Neural progenitor cell (in vitro differentiated cells): ENCODE measurements at regions not wholly inside any gene's neighbourhood (a gene's known extent, or its start where the extent isn't known, plus 50 kb on each side); places are given as distances from the start of the nearest gene placed in this dataset.
"Not testable (repeated sequence)": the region's sequence is repeated elsewhere in the genome, so short reads cannot be mapped to it uniquely, and the experiment has no call there.

ENCODE experiments used
- DNase-seq: peaks from one replicate; pipeline ENCODE4 v3.0.0-alpha.2; 2016; ENCODE audit warnings: low spot score
- H2AFZ ChIP-seq: fragments of 200-600 bp; sonication (generic); replicated peaks from 2 replicates; pipeline ENCODE4 v1.6.1; 2016; ENCODE audit warnings: antibody characterized with exemption
- H3F3A ChIP-seq: fragments of 200-600 bp; sonication (generic); 2 replicates; pipeline ENCODE4 v1.6.1; 2016; ENCODE audit warnings: antibody characterized with exemption, low read depth
- H3K27ac ChIP-seq: fragments of 200-600 bp; sonication (generic); 2 replicates; pipeline ENCODE4 v1.5.1; 2016; ENCODE audit warnings: mild to moderate bottlenecking
- H3K27me3 ChIP-seq: fragments of 200-600 bp; sonication (generic); 2 replicates; pipeline ENCODE4 v1.6.1; 2016; ENCODE audit warnings: mild to moderate bottlenecking, moderate library complexity
- H3K36me3 ChIP-seq: fragments of 200-600 bp; sonication (generic); 2 replicates; pipeline ENCODE4 v1.5.1; 2016
- H3K4me1 ChIP-seq: fragments of 200-600 bp; sonication (generic); 2 replicates; pipeline ENCODE4 v1.6.1; 2016; ENCODE audit warnings: mixed run types
- H3K4me2 ChIP-seq: fragments of 200-600 bp; sonication (generic); 2 replicates; pipeline ENCODE4 v1.6.1; 2016
- H3K4me3 ChIP-seq: fragments of 200-600 bp; sonication (generic); 2 replicates; pipeline ENCODE4 v1.5.1; 2016
- H3K79me2 ChIP-seq: fragments of 200-600 bp; sonication (generic); 2 replicates; pipeline ENCODE4 v1.6.1; 2016; ENCODE audit warnings: low read depth
- H3K9ac ChIP-seq: fragments of 200-600 bp; sonication (generic); 2 replicates; pipeline ENCODE4 v1.6.1; 2016
- H3K9me3 ChIP-seq: fragments of 200-600 bp; sonication (generic); 2 replicates; pipeline ENCODE4 v1.5.1; 2016; ENCODE audit warnings: low read depth
- H4K20me1 ChIP-seq: fragments of 200-600 bp; sonication (generic); 2 replicates; pipeline ENCODE4 v1.6.1; 2016; ENCODE audit warnings: low read depth
- H3K27ac Mint-ChIP-seq: 3 replicates; pipeline ENCODE4 v1.8.0; 2021; ENCODE audit warnings: mixed read lengths
- H3K27me3 Mint-ChIP-seq: 2 replicates; pipeline ENCODE4 v1.8.0; 2022; ENCODE audit warnings: low read depth, mild to moderate bottlenecking, inconsistent platforms, moderate library complexity, mixed read lengths; ENCODE audit not compliant: insufficient read depth
- H3K36me3 Mint-ChIP-seq: 3 replicates; pipeline ENCODE4 v1.8.0; 2021; ENCODE audit warnings: mixed read lengths
- H3K4me1 Mint-ChIP-seq: 3 replicates; pipeline ENCODE4 v1.8.0; 2021; ENCODE audit warnings: mixed read lengths
- H3K4me3 Mint-ChIP-seq: 3 replicates; pipeline ENCODE4 v1.8.0; 2021; ENCODE audit warnings: mild to moderate bottlenecking, moderate library complexity, mixed read lengths
- H3K9me3 Mint-ChIP-seq: 3 replicates; pipeline ENCODE4 v1.8.0; 2020; ENCODE audit warnings: mixed read lengths
- EZH2 ChIP-seq: fragments of 200-600 bp; sonication (generic); IDR thresholded peaks from 2 replicates; pipeline ENCODE4 v1.6.1; 2017; ENCODE audit warnings: antibody characterized with exemption, mild to moderate bottlenecking, moderate library complexity
- EZH2phosphoT487 ChIP-seq: fragments of 200-600 bp; sonication (generic); IDR thresholded peaks from 2 replicates; pipeline ENCODE4 v1.6.1; 2017; ENCODE audit warnings: antibody characterized with exemption
- TF ChIP-seq, protein P1 (sequence below): fragments of 200-600 bp; sonication (generic); IDR thresholded peaks from 2 replicates; pipeline ENCODE4 v1.5.1; 2017; ENCODE audit warnings: antibody characterized with exemption, mild to moderate bottlenecking

DNA sequence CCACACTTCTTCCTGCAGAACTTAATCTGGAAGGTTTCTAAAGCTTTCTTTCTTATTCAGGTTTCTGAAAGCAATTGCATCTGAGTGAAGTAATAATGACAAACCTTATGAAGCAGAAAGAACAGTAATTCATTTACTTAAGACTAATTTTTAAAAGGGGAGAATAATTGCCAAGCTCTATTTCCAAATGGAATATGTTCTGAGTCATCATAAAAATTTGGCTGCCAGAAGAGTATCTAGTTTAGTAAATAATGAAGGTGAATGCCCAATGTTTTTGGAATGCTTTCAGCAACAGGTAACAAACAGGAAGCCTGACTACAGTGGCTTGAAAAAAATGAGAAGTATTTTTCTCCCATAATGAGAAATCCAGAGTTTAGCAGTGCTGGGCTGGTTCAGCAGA, 227.3 kb upstream of the TET2 start:
- no peaks in the 10 kb centered on the region for H3K36me3 ChIP-seq
- no peaks in the 10 kb centered on the region for H3K27me3 Mint-ChIP-seq
- H4K20me1 ChIP-seq: no peaks in the 10 kb centered on the region
- H3K9me3 ChIP-seq: no peaks in the 10 kb centered on the region
- no peaks in the 10 kb centered on the region for H3K79me2 ChIP-seq
- no peaks in the 10 kb centered on the region for H3F3A ChIP-seq
- DNase-seq: no peak
- no peak overlapping the region for H3K9ac ChIP-seq
- no peak overlapping the region for H3K27ac Mint-ChIP-seq
- TF ChIP-seq EZH2 (no peak), EZH2phosphoT487 (no peak)
- TF ChIP-seq, protein P1, sequence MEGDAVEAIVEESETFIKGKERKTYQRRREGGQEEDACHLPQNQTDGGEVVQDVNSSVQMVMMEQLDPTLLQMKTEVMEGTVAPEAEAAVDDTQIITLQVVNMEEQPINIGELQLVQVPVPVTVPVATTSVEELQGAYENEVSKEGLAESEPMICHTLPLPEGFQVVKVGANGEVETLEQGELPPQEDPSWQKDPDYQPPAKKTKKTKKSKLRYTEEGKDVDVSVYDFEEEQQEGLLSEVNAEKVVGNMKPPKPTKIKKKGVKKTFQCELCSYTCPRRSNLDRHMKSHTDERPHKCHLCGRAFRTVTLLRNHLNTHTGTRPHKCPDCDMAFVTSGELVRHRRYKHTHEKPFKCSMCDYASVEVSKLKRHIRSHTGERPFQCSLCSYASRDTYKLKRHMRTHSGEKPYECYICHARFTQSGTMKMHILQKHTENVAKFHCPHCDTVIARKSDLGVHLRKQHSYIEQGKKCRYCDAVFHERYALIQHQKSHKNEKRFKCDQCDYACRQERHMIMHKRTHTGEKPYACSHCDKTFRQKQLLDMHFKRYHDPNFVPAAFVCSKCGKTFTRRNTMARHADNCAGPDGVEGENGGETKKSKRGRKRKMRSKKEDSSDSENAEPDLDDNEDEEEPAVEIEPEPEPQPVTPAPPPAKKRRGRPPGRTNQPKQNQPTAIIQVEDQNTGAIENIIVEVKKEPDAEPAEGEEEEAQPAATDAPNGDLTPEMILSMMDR: no peak
- no peak overlapping the region for H3K4me3 Mint-ChIP-seq
- H3K36me3 Mint-ChIP-seq: no peaks in the 10 kb centered on the region
- peaks cover 5% of the 10 kb centered on the region for H3K4me1 ChIP-seq
- H3K4me1 Mint-ChIP-seq: no peaks in the 10 kb centered on the region
- no peak overlapping the region for H2AFZ ChIP-seq
- H3K27me3 ChIP-seq: peaks cover 71% of the 10 kb centered on the region
- no peaks in the 10 kb centered on the region for H3K9me3 Mint-ChIP-seq
- H3K27ac ChIP-seq: no peak overlapping the region
- no peak overlapping the region for H3K4me3 ChIP-seq
- H3K4me2 ChIP-seq: no peak overlapping the region

GRCh38 chr4:104930298-104930697, 216.4 kb upstream of the TET2 start:
- no peak overlapping the region for H3K9ac ChIP-seq
- no peak for DNase-seq
- H3K9me3 ChIP-seq: no peaks in the 10 kb centered on the region
- H3K27me3 ChIP-seq: peaks cover 28% of the 10 kb centered on the region
- Mint-ChIP-seq H3K4me3 (no peak overlapping the region), H3K4me1 (no peaks in the 10 kb centered on the region), H3K36me3 (no peaks in the 10 kb centered on the region), H3K9me3 (peaks cover 2% of the 10 kb centered on the region), H3K27ac (no peak overlapping the region), H3K27me3 (no peaks in the 10 kb centered on the region)
- H3K36me3 ChIP-seq: no peaks in the 10 kb centered on the region
- peak overlapping the region; percentile 82 for H2AFZ ChIP-seq
- H3K4me2 ChIP-seq: no peak overlapping the region
- no peak overlapping the region for H3K27ac ChIP-seq
- H3K79me2 ChIP-seq: no peaks in the 10 kb centered on the region
- H3K4me3 ChIP-seq: no peak overlapping the region
- H3K4me1 ChIP-seq: no peaks in the 10 kb centered on the region
- no peaks in the 10 kb centered on the region for H3F3A ChIP-seq
- no peaks in the 10 kb centered on the region for H4K20me1 ChIP-seq
- TF ChIP-seq EZH2phosphoT487: no peak
- TF ChIP-seq, protein P1: no peak
- no peak for TF ChIP-seq EZH2

DNA sequence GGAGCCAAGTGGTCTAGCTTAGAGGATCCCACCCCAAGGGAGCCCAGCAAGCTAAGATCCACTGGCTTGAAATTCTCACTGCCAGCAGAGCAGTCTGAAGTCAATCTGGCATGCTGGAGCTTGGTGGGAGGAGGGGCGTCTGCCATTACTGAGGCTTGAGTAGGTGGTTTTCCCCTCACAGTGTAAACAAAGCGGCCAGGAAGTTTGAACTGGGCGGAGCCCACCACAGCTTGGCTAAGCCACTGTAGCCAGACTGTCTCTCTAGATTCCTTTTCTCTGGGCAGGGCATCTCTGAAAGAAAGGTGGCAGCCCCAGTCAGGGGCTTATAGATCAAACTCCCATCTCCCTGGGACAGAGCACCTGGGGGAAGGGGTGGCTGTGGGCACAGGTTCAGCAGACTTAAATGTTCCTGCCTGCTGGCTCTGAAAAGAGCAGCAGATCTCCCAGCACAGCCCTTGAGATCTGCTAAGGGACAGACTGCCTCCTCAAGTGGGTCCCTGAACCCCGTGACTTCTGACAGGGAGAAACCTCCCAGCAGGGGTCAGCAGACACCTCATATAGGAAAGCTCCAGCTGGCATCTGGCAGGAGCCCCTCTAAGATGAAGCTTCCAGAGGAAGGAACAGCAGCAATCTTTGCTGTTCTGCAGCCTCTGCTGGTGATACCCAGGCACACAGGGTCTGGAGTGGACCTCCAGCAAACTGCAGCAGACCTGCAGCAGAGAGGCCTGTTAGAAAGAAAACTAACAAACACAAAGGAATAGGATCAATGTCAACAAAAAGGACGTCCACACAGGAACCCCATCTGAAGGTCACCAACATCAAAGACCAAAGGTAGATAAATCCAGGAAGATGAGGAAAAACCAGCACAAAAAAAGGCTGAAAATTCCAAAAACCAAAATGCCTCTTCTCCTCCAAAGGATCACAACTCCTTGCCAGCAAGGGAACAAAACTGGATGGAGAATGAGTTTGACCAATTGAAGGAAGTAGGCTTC, 215.6 kb upstream of the TET2 start:
- Histone ChIP-seq H3K27me3 (peaks cover 21% of the 10 kb centered on the region), H2AFZ (peak overlapping the region; percentile 82)
- not testable (repeated sequence) for H3K9me3 Mint-ChIP-seq, H3K4me2 ChIP-seq, H3K4me1 Mint-ChIP-seq, H3K4me3 Mint-ChIP-seq, H3K4me1 ChIP-seq, H3K9me3 ChIP-seq, H3K79me2 ChIP-seq, H3K4me3 ChIP-seq, H3K27me3 Mint-ChIP-seq, H3K27ac ChIP-seq, H3F3A ChIP-seq, H3K36me3 ChIP-seq, H3K9ac ChIP-seq, H4K20me1 ChIP-seq, H3K27ac Mint-ChIP-seq, H3K36me3 Mint-ChIP-seq
- peak; percentile 23 for DNase-seq

DNA sequence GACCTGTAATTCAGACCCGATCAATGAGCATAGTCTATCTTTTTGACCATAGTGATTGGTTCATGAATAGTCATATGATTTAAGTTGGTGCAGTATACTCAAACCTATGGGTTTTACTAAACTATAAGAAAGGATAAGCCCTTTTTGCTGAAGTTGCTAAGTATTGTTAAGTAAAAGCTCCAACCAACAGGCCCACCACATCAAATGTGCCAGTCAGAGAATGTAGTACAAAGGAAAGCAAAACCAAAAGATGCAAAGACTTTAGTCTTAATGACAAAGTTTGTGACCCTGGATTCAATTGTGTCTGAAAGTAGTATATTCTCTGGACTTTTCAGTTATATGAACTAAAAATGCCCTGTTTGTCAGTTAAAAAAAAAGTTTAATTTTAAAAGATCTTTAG, 208.1 kb upstream of the TET2 start:
- H3K27me3 Mint-ChIP-seq: no peaks in the 10 kb centered on the region
- TF ChIP-seq EZH2phosphoT487 (no peak), EZH2 (no peak)
- TF ChIP-seq, protein P1: no peak
- no peaks in the 10 kb centered on the region for H3K4me1 Mint-ChIP-seq

More for the DNA sequence above, 208.1 kb upstream of the TET2 start:
- H3K4me1 ChIP-seq: no peaks in the 10 kb centered on the region
- no peaks in the 10 kb centered on the region for H3K9me3 ChIP-seq
- no peaks in the 10 kb centered on the region for H3K27me3 ChIP-seq
- no peaks in the 10 kb centered on the region for H3F3A ChIP-seq
- H3K36me3 ChIP-seq: no peaks in the 10 kb centered on the region
- H3K27ac ChIP-seq: no peak overlapping the region
- no peak overlapping the region for H3K4me3 ChIP-seq
- Mint-ChIP-seq H3K36me3 (no peaks in the 10 kb centered on the region), H3K27ac (no peak overlapping the region), H3K4me3 (no peak overlapping the region), H3K9me3 (peaks cover 5% of the 10 kb centered on the region)
- no peak overlapping the region for H3K4me2 ChIP-seq
- no peaks in the 10 kb centered on the region for H3K79me2 ChIP-seq
- no peak overlapping the region for H2AFZ ChIP-seq
- H4K20me1 ChIP-seq: no peaks in the 10 kb centered on the region
- no peak for DNase-seq
- no peak overlapping the region for H3K9ac ChIP-seq
